Endothelial cell of umbilical vein (primary cell): ENCODE measurements at regions not wholly inside any gene's neighbourhood (a gene's known extent, or its start where the extent isn't known, plus 50 kb on each side); places are given as distances from the start of the nearest gene placed in this dataset.

Experiments used
- BruUV-seq: library from RNA; stranded (reverse); fragments of 400-500 nt; replicated peaks from 2 replicates; lab custom pipeline; 2021; lab: Mats Ljungman, UMichigan
- CTCF ChIA-PET: fragments of 300-600, 350-600 bp; sonication (Branson Sonifier 250); formaldehyde crosslinking; loops from one replicate; lab custom pipeline; 2021; ENCODE audit warnings: antibody characterized with exemption, inconsistent platforms; lab: Charles Lee
- POLR2A ChIA-PET: fragments of 300-600, 350-600 bp; sonication (Branson Sonifier 250); formaldehyde crosslinking; loops from one replicate; lab custom pipeline; 2021; ENCODE audit warnings: antibody characterized with exemption, inconsistent platforms; lab: Charles Lee
- DNase-seq: peaks from one replicate; pipeline ENCODE4 v3.0.0-alpha.2; 2011; ENCODE audit warnings: low read depth, low spot score
- FAIRE-seq: peaks from 2 replicates; lab custom pipeline; 2011; peaks lifted over from hg19 to GRCh38; lab: Jason Lieb, UNC
- H2AFZ ChIP-seq: 2 replicates; pipeline ENCODE4 v1.6.0; 2012; ENCODE audit warnings: low read depth, low read length, control low read depth, inconsistent platforms
- H3K27ac ChIP-seq: 2 replicates; pipeline ENCODE4 v1.5.1; 2011; ENCODE audit warnings: low read depth, mild to moderate bottlenecking, control low read depth, low read length, moderate library complexity; ENCODE audit not compliant: insufficient read depth
- H3K27me3 ChIP-seq, 2 experiments: 2 replicates each; pipeline versions ENCODE4 v1.6.0 to v1.6.1; 2011; ENCODE audit warnings: low read length in 2 of 2, mixed read lengths in 1 of 2; ENCODE audit not compliant: control insufficient read depth in 2 of 2, insufficient read depth in 2 of 2
- H3K36me3 ChIP-seq, 2 experiments: 2 replicates in 1 of 2; 3 replicates in 1 of 2; pipeline ENCODE4 v1.5.1; 2011; ENCODE audit warnings: low read length in 2 of 2, mild to moderate bottlenecking in 1 of 2, moderate library complexity in 1 of 2; ENCODE audit not compliant: control insufficient read depth in 2 of 2, insufficient read depth in 2 of 2; ENCODE audit errors: extremely low read depth in 1 of 2
- H3K4me1 ChIP-seq: 3 replicates; pipeline ENCODE4 v1.5.1; 2011; ENCODE audit warnings: mild to moderate bottlenecking, low read length; ENCODE audit not compliant: control insufficient read depth, insufficient read depth; ENCODE audit errors: extremely low read depth
- H3K4me2 ChIP-seq: 2 replicates; pipeline ENCODE4 v1.6.1; 2011; ENCODE audit warnings: low read length, control low read depth, mixed read lengths; ENCODE audit not compliant: insufficient read depth
- H3K4me3 ChIP-seq, 3 experiments: fragments of 200-600 bp in 1 of 3; sonication (generic), shearing (Covaris generic) in 1 of 3; replicated peaks in 1 of 3; 2 replicates each; pipeline ENCODE4 v1.5.1; 2011 to 2016; ENCODE audit warnings: control low read depth in 3 of 3, low read length in 3 of 3, mild to moderate bottlenecking in 2 of 3, inconsistent platforms in 1 of 3, low read depth in 1 of 3, moderate library complexity in 1 of 3; ENCODE audit not compliant: insufficient read depth in 1 of 3
- H3K79me2 ChIP-seq: 2 replicates; pipeline ENCODE4 v1.6.0; 2012; ENCODE audit warnings: low read length, inconsistent platforms; ENCODE audit not compliant: control insufficient read depth, insufficient read depth
- H3K9ac ChIP-seq: replicated peaks from 2 replicates; pipeline ENCODE3; 2011; ENCODE audit warnings: low read length, control low read depth; ENCODE audit not compliant: insufficient read depth; ENCODE audit errors: extremely low read depth
- H3K9me1 ChIP-seq: replicated peaks from 3 replicates; pipeline ENCODE4 v1.6.0; 2011; ENCODE audit warnings: mild to moderate bottlenecking, low read length; ENCODE audit not compliant: control insufficient read depth, insufficient read depth; ENCODE audit errors: extremely low read depth
- H3K9me3 ChIP-seq: replicated peaks from 2 replicates; pipeline ENCODE4 v1.5.1; 2012; ENCODE audit warnings: low read length, inconsistent platforms; ENCODE audit not compliant: control insufficient read depth, insufficient read depth
- H4K20me1 ChIP-seq: replicated peaks from 2 replicates; pipeline ENCODE3; 2011; ENCODE audit warnings: mild to moderate bottlenecking, low read length; ENCODE audit not compliant: control insufficient read depth, insufficient read depth; ENCODE audit errors: extremely low read depth
- FOS ChIP-seq: IDR thresholded peaks from 2 replicates; pipeline ENCODE4 v1.6.1; 2011; ENCODE audit warnings: mild to moderate bottlenecking, low read length, moderate library complexity, borderline replicate concordance; ENCODE audit not compliant: insufficient read depth
- GATA2 ChIP-seq: IDR thresholded peaks from 2 replicates; pipeline ENCODE4 v1.7.0; 2011; ENCODE audit warnings: low read depth, mild to moderate bottlenecking, moderate library complexity, mixed read lengths, low read length; ENCODE audit not compliant: insufficient read length, insufficient read depth
- JUN ChIP-seq: IDR thresholded peaks from 2 replicates; pipeline ENCODE4 v1.6.1; 2011; ENCODE audit warnings: borderline replicate concordance, low read depth; ENCODE audit not compliant: insufficient read length, insufficient read depth
- MAX ChIP-seq: IDR thresholded peaks from 2 replicates; pipeline ENCODE4 v1.6.1; 2011; ENCODE audit not compliant: insufficient read depth, insufficient read length
- MYC ChIP-seq: IDR thresholded peaks from one replicate; pipeline ENCODE4 v1.6.1; 2011; ENCODE audit warnings: mild to moderate bottlenecking, low read depth, low read length
- POLR2A ChIP-seq: IDR thresholded peaks from 2 replicates; pipeline ENCODE4 v1.6.1; 2012; ENCODE audit warnings: low read depth, mild to moderate bottlenecking, control low read depth, low read length
- POLR2AphosphoS5 ChIP-seq: IDR thresholded peaks from 2 replicates; pipeline ENCODE4 v1.6.1; 2012; ENCODE audit warnings: low read depth, mild to moderate bottlenecking, control low read depth, low read length, moderate library complexity; ENCODE audit not compliant: insufficient read depth
- dilution Hi-C: fragments of 300-500 bp; cut with MboI; formaldehyde crosslinking; loops from one replicate; pipeline ENCODE4 v1.15.0; 2019; ENCODE audit warnings: low sequenced_read_pairs; ENCODE audit not compliant: extremely low pct_ligation_motif_present
- intact Hi-C: fragments of 100-400 bp; cut with micrococcal nuclease; formaldehyde crosslinking; loops from one replicate; pipeline ENCODE4 v1.10.0; 2022

GRCh38 chr6:141248021-141248799, 884.5 kb upstream of the GJE1 start:
- H3K27me3 ChIP-seq = no peaks in the 10 kb centered on the region
- no TSS peak for BruUV-seq
- no peaks in the 10 kb centered on the region for H3K79me2 ChIP-seq
- H3K27ac ChIP-seq = no peak overlapping the region
- no peaks in the 10 kb centered on the region for H4K20me1 ChIP-seq
- FAIRE-seq (no peak), DNase-seq (no peak)
- H3K9ac ChIP-seq = no peak overlapping the region
- H3K4me3 ChIP-seq = no peak overlapping the region
- ChIA-PET POLR2A (no interaction called here), CTCF (no interaction called here)
- no peaks in the 10 kb centered on the region for H3K4me1 ChIP-seq
- TF ChIP-seq JUN (no peak), GATA2 (no peak), POLR2A (no peak), MAX (no peak)
- H3K9me1 ChIP-seq = no peaks in the 10 kb centered on the region
- H3K36me3 ChIP-seq = no peaks in the 10 kb centered on the region
- no peak overlapping the region for H3K4me2 ChIP-seq
- dilution Hi-C loops (no loop called here), intact Hi-C loops (no loop called here)
- no peaks in the 10 kb centered on the region for H3K9me3 ChIP-seq
- no peak overlapping the region for H2AFZ ChIP-seq

- CTCF ChIA-PET = interaction anchor here (1.4 kb wide), 3 partner anchors 11 to 320 kb away, joined by 3 to 4 read pairs (median 3); no protein-coding TSS in a partner anchor
- no peaks in the 10 kb centered on the region for H4K20me1 ChIP-seq
- no peaks in the 10 kb centered on the region for H3K27me3 ChIP-seq
- POLR2A ChIA-PET = no interaction called here
- no peaks in the 10 kb centered on the region for H3K9me3 ChIP-seq
- H3K4me3 ChIP-seq = no peak overlapping the region
- H3K79me2 ChIP-seq = no peaks in the 10 kb centered on the region
- H3K4me2 ChIP-seq = no peak overlapping the region
- H3K4me1 ChIP-seq = no peaks in the 10 kb centered on the region
- no peak overlapping the region for H2AFZ ChIP-seq
- dilution Hi-C loops (no loop called here), intact Hi-C loops (no loop called here)
- no TSS peak for BruUV-seq
- FAIRE-seq (no peak), DNase-seq (no peak)
- H3K9ac ChIP-seq = no peak overlapping the region
- no peaks in the 10 kb centered on the region for H3K9me1 ChIP-seq
- TF ChIP-seq POLR2AphosphoS5 (no peak), FOS (no peak), JUN (no peak), MAX (no peak), POLR2A (no peak), MYC (no peak)
- H3K36me3 ChIP-seq = no peaks in the 10 kb centered on the region
- no peak overlapping the region for H3K27ac ChIP-seq
Observed at GRCh38 chr6:141244366-141244765, 888.4 kb upstream of the GJE1 start.
